NCI-H774 (cell line): ENCODE measurements at regions not wholly inside any gene's neighbourhood (a gene's known extent, or its start where the extent isn't known, plus 50 kb on each side); places are given as distances from the start of the nearest gene placed in this dataset.
A peak's percentile ranks its signal among the peaks of the same experiment; 100 is the strongest.

ENCODE experiments used
- DNase-seq: peaks from one replicate; lab custom pipeline; 2025; lab: John Stamatoyannopoulos, UW

GRCh38 chr11:116413301-116414242, 359.2 kb downstream of the BUD13 start:
- DNase-seq: peak; percentile 57

DNA sequence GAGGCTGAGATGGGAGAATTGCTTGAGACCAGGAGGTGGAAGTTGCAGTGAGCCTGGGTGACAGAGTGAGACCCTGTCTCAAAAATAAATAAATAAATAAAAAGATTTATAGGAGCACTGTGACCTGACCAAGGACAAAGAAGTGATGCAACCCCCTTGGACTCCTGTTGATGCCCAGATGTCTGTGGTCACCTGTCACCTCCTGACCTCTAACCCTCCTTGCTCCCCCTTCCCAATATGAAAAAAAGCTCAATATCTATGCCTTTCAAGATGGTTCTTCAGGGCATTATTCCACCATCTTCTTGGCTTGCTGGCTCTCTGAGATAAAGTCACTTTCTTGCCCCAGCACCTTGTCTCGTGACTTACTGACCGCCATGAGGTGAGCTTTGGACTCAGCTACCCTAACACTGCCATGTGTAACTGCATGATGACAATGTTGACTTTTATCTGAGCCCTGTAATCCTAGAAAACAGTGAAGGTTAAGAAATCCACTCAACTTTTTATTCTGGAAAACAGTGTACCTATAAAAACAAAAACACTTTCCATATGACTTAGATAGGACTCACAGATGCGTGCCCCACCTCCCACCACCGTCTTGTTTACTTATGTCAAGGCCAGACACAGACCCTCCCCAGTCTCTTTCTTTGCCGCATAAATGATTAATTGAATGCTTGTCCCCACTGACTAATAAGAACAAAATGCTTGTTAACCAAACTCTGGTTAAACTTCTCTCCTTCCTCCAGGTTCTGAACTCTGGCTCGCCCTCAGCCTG, 360.5 kb downstream of the BUD13 start:
- no peak for DNase-seq

DNA sequence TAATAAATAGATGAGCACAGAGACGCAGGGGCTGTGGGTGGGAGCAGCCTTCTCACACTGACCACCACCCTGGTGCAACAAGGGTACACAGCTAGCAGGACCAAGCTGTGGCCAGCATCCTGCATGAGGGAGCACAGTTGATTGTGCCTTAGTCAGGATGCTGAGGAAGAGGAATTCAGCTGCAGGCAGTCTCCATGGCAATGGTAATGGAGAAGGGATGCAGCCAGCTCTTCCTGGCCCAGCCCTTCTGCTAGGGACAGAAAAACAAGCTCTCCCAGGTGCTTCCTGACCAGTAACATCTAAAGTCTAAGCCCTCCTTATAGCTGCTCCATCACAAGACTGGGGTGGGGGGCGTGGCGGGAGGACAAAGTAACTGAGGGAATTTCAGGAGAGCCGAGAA, 363.5 kb downstream of the BUD13 start:
- DNase-seq: no peak

GRCh38 chr11:116406042-116406441, 366.7 kb downstream of the BUD13 start:
- DNase-seq: no peak

- DNase-seq: no peak
Measured at GRCh38 chr11:116404462-116404798, 368.4 kb downstream of the BUD13 start.

DNA sequence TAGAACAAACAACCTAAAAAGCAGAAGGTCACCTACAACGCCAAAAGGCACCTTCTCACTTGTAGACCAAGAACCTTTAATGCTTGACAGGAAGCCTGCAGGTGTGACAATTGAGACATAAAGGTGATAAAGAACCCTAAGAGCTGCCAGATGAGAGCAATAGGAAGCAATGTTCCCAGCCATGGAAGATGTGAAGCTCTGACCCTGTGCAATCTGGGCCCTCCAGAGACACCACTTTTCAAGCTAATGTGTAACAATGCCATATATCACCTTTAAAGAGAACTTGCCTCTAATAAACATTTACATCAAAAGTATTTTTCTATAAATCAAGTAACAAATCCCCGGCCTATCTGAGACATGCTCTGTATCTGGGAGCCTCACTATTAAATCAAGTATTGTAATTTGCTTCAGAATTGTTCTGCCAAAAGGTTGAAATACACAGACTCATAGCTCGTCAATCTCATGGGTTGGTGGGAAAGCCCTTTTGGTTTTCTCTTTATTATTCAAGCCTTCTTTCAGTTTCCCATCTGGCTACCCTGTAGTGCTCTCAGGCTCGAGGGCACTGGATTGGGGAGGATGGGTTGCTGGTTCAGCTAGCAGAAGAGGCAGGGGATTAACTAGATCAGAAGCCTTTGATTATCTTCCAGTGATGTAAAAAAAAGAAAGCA, 368.9 kb downstream of the BUD13 start:
- DNase-seq: no peak

GRCh38 chr11:116400081-116400480, 372.7 kb downstream of the BUD13 start:
- DNase-seq: no peak

DNA sequence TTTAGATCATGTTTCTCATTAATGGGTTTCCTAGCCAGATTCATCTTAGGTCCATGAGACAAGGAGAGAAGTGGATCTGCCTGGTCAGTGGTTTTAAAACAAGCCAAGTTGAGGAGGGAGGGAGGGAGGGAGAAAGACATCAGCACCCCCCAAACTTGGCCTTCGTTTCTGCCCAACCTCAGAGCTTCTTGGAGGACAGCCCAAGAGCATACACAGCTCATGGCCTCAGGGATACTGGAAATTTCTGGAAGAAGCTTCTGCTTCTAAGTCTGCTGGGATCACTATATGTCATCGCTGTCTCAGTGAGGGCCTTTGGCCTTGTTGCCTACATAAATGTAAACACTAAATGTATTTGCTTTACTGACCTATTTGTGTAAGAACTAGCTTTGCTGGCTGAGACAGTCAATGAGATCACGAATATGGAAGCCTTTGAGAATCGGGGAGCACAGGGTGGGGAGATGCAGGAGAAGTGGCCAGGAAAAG, 375.1 kb downstream of the BUD13 start:
- DNase-seq: no peak

DNA sequence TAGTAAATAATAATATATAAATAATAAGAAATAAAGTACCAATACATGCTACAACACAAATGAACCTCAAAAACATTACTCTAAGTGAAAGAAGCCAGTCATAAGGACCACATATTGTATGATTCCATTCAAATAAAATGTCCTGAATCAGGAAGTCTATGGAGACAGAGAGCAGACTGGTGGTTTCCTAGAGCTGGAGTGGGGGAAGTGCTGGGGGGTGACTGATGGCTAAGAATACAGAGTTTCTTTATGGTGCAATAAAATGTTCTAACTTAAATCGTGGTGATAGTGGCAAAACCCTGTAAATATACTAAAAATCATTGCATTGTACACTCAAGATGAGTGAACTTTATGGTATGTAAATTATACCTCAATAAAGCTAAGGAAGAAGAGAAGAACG, 376.5 kb downstream of the BUD13 start:
- DNase-seq: no peak

- no peak for DNase-seq
Measured at GRCh38 chr11:116394022-116394421, 378.8 kb downstream of the BUD13 start.

DNA sequence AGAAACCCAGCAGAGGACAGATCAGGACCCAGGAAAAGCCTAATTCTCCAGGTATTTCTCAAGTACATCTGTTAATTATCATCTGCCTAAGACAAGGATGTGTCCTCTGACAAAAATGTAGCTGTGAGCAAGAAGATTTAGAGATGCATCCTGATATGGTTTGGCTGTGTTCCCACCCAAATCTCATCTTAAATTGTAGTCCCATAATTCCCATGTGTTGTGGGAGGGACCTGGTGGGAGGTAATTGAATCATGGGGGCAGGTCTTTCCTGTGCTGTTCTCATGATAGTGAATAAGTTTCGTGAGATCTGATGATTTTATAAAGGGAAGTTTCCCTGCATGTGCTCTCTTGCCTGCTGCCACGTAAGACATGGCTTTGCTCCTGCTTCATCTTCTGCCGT, 381.8 kb downstream of the BUD13 start:
- no peak for DNase-seq

DNA sequence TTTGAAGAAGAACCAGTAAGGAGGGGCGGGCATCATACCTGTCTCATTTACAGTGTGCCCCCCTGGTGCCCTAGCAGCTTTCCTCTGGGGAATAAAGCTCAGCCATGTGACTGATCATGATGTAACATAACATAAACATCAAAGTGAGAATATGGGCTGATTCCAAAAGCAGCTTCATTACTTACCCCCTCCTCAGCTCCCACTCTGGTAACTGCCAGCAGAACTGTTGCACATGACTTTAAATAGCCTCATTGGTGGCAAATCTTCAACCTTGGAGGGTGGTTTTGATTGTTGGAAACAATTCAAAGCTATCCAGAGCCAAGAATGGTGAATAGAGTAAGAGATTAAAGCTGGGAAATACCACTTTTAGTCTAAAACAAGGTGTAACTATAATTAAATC, 384.6 kb downstream of the BUD13 start:
- DNase-seq: no peak

DNA sequence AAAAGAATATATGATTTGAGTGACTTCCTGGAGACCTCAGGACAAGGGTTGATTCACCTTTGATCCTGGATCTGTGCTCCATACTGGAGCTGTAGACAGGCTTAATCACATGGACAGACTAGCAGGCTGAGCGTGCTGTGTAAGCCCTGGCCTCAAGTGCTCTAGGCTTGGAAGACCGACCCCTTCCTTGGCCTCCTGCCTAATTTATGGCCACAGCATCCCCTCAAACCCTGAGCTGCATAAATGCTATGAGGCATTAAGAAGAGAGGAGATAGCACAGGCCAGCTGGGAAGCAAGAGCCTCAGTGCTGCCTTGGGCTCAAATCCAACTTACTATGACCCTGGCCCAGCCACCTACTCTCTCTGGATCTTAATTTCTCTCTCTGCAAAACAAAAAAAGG, 385.1 kb downstream of the BUD13 start:
- no peak for DNase-seq

DNA sequence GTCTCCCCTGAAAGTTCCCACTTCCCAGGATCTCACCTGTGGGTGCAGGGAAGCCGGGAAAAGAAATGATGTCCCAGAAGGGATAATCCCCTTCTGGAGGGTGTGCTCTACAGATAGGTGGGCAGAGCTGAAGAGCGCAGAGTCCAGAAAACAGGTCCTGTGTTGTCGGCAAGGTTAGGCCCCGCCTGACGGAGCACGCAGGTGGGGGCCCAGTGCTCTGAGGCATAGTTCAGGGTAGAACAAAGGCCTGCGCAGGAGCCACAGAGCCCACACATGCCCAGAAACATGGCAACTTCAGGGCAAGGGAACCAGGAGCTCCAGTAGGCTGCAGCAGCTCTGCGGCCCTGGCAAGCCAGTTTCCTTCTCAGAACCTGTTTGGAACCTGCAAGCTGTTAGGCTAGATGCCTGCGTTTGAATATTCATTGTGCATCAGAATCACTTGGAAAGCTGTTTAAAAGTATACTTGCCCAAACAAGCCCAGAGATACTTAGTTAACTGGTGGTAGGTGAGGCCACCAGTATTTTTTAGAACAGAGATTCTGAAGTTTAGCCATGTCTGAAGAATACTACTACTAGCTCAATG, 386.6 kb downstream of the BUD13 start:
- no peak for DNase-seq

DNA sequence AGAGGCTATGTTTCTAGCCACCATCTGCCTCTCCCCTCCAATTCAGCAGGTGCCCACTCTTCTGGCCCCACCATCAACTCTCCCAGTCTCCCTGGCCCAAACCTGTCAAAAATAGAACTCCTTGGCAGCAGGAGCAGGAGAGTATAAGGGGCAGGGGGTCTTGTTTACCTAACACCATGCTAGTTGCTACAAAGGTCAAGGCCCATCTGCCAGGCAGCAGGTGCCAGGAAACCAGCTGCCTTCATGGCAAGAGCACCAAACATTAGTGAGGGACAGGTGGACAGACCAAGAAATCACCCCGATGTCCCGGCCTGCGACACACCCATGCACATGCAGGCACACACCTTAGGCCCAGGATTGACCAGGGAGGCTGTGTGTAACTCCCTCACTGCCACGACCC, 387.9 kb downstream of the BUD13 start:
- DNase-seq: no peak

- DNase-seq: no peak
Measured at GRCh38 chr11:116384407-116384806, 388.4 kb downstream of the BUD13 start.

GRCh38 chr11:116379185-116379828, 393.5 kb downstream of the BUD13 start:
- no peak for DNase-seq

DNA sequence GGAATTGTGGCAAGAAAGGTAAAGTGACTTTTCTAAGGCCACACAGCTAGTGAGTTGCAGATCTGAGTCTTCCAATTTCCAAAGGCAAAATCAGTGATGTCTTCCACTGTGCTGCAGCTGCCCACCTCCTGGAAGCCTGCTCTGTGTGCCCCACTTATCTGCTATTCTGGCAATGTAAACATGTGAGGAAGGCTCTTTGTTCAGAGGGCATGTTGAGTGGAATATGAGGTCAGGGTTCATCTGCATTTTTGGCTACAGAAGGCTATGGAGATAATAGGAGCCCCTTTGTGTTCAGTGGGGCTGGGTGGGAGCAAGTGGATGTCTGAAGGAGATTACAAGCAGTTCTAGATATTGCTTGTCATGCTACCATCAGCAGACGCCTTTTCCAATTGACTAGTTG, 396.2 kb downstream of the BUD13 start:
- peak; percentile 35 for DNase-seq

GRCh38 chr11:116376054-116376453, 396.7 kb downstream of the BUD13 start:
- no peak for DNase-seq

- DNase-seq: no peak
Measured at GRCh38 chr11:116375221-116375620, 397.6 kb downstream of the BUD13 start.

- no peak for DNase-seq
Measured at GRCh38 chr11:116374085-116374484, 398.7 kb downstream of the BUD13 start.
